ENCODE measurements at regions not wholly inside any gene's neighbourhood (a gene's known extent, or its start where the extent isn't known, plus 50 kb on each side); places are given as distances from the start of the nearest gene placed in this dataset.

- H3K9me3 ChIP-seq (ENCODE audit: control insufficient read depth, insufficient read depth, low read length) = no peaks in the 10 kb centered on the region
- WGBS (ENCODE audit: insufficient coverage, insufficient read length) = no CpG with 5 or more reads among the region's 4 CpGs
These were observed 356.3 kb downstream of the HAPSTR1 start for GRCh38 chr16:9447699-9448098.

GRCh38 chr16:9449597-9449996, 358.2 kb downstream of the HAPSTR1 start:
- Histone ChIP-seq H3K9me3 (ENCODE audit: control insufficient read depth, insufficient read depth, low read length) (no peaks in the 10 kb centered on the region), H3K4me1 (ENCODE audit: control insufficient read depth, insufficient read depth, low read length) (no peaks in the 10 kb centered on the region), H3K36me3 (ENCODE audit: control insufficient read depth, insufficient read depth, low read length) (no peaks in the 10 kb centered on the region), H3K27me3 (ENCODE audit: control insufficient read depth, insufficient read depth, low read length) (no peaks in the 10 kb centered on the region), H3K27ac (ENCODE audit: low read length) (no peak overlapping the region), H3K4me3 (ENCODE audit: low read length) (no peak overlapping the region)
- no CpG with 5 or more reads among the region's 3 CpGs for WGBS (ENCODE audit: insufficient coverage, insufficient read length)
- no peak for DNase-seq (ENCODE audit: low read depth, low spot score)

More at GRCh38 chr16:9447699-9448098, 356.3 kb downstream of the HAPSTR1 start:
- no peak for DNase-seq (ENCODE audit: low read depth, low spot score)
- no peak overlapping the region for H3K4me3 ChIP-seq (ENCODE audit: low read length)
- H3K27ac ChIP-seq (ENCODE audit: low read length) = no peak overlapping the region
- no peaks in the 10 kb centered on the region for H3K36me3 ChIP-seq (ENCODE audit: control insufficient read depth, insufficient read depth, low read length)
- H3K4me1 ChIP-seq (ENCODE audit: control insufficient read depth, insufficient read depth, low read length) = no peaks in the 10 kb centered on the region
- H3K27me3 ChIP-seq (ENCODE audit: control insufficient read depth, insufficient read depth, low read length) = no peaks in the 10 kb centered on the region

GRCh38 chr16:9457215-9457614, 365.8 kb downstream of the HAPSTR1 start:
- no peak for DNase-seq (ENCODE audit: low read depth, low spot score)
- no peaks in the 10 kb centered on the region for H3K9me3 ChIP-seq (ENCODE audit: control insufficient read depth, insufficient read depth, low read length)
- no peak overlapping the region for H3K4me3 ChIP-seq (ENCODE audit: low read length)
- H3K36me3 ChIP-seq (ENCODE audit: control insufficient read depth, insufficient read depth, low read length) = no peaks in the 10 kb centered on the region
- H3K27me3 ChIP-seq (ENCODE audit: control insufficient read depth, insufficient read depth, low read length) = no peaks in the 10 kb centered on the region; the same call in 1 of the 2 replicates
- no CpG with 5 or more reads among the region's 2 CpGs for WGBS (ENCODE audit: insufficient coverage, insufficient read length)
- H3K4me1 ChIP-seq (ENCODE audit: control insufficient read depth, insufficient read depth, low read length) = no peaks in the 10 kb centered on the region
- no peak overlapping the region for H3K27ac ChIP-seq (ENCODE audit: low read length)

GRCh38 chr16:9458816-9459215, 367.4 kb downstream of the HAPSTR1 start:
- no peak overlapping the region for H3K4me3 ChIP-seq (ENCODE audit: low read length)
- no peak for DNase-seq (ENCODE audit: low read depth, low spot score)
- H3K4me1 ChIP-seq (ENCODE audit: control insufficient read depth, insufficient read depth, low read length) = no peaks in the 10 kb centered on the region
- H3K36me3 ChIP-seq (ENCODE audit: control insufficient read depth, insufficient read depth, low read length) = no peaks in the 10 kb centered on the region
- H3K27me3 ChIP-seq (ENCODE audit: control insufficient read depth, insufficient read depth, low read length) = no peaks in the 10 kb centered on the region; the same call in 1 of the 2 replicates
- H3K9me3 ChIP-seq (ENCODE audit: control insufficient read depth, insufficient read depth, low read length) = no peaks in the 10 kb centered on the region
- H3K27ac ChIP-seq (ENCODE audit: low read length) = no peak overlapping the region
- no CpG with 5 or more reads among the region's 6 CpGs for WGBS (ENCODE audit: insufficient coverage, insufficient read length)

GRCh38 chr16:9462984-9463383, 371.5 kb downstream of the HAPSTR1 start:
- H3K4me3 ChIP-seq (ENCODE audit: low read length) = no peak overlapping the region
- WGBS (ENCODE audit: insufficient coverage, insufficient read length) = no CpG with 5 or more reads among the region's 7 CpGs
- H3K27ac ChIP-seq (ENCODE audit: low read length) = no peak overlapping the region
- no peaks in the 10 kb centered on the region for H3K4me1 ChIP-seq (ENCODE audit: control insufficient read depth, insufficient read depth, low read length)
- no peaks in the 10 kb centered on the region for H3K36me3 ChIP-seq (ENCODE audit: control insufficient read depth, insufficient read depth, low read length)
- H3K27me3 ChIP-seq (ENCODE audit: control insufficient read depth, insufficient read depth, low read length) = no peaks in the 10 kb centered on the region; the same call in 1 of the 2 replicates
- no peaks in the 10 kb centered on the region for H3K9me3 ChIP-seq (ENCODE audit: control insufficient read depth, insufficient read depth, low read length)
- DNase-seq (ENCODE audit: low read depth, low spot score) = no peak

- Histone ChIP-seq H3K27ac (ENCODE audit: low read length) (no peak overlapping the region), H3K4me1 (ENCODE audit: control insufficient read depth, insufficient read depth, low read length) (no peaks in the 10 kb centered on the region), H3K27me3 (ENCODE audit: control insufficient read depth, insufficient read depth, low read length) (no peaks in the 10 kb centered on the region), H3K9me3 (ENCODE audit: control insufficient read depth, insufficient read depth, low read length) (no peaks in the 10 kb centered on the region), H3K36me3 (ENCODE audit: control insufficient read depth, insufficient read depth, low read length) (no peaks in the 10 kb centered on the region), H3K4me3 (ENCODE audit: low read length) (no peak overlapping the region)
- WGBS (ENCODE audit: insufficient coverage, insufficient read length) = no CpG with 5 or more reads among the region's 3 CpGs
- no peak for DNase-seq (ENCODE audit: low read depth, low spot score)
These were observed 372.0 kb downstream of the HAPSTR1 start for GRCh38 chr16:9463461-9463860.

- DNase-seq (ENCODE audit: low read depth, low spot score) = no peak
- no peaks in the 10 kb centered on the region for H3K36me3 ChIP-seq (ENCODE audit: control insufficient read depth, insufficient read depth, low read length)
- H3K27ac ChIP-seq (ENCODE audit: low read length) = no peak overlapping the region
- no peaks in the 10 kb centered on the region for H3K4me1 ChIP-seq (ENCODE audit: control insufficient read depth, insufficient read depth, low read length)
- H3K9me3 ChIP-seq (ENCODE audit: control insufficient read depth, insufficient read depth, low read length) = no peaks in the 10 kb centered on the region
- no CpG with 5 or more reads among the region's 4 CpGs for WGBS (ENCODE audit: insufficient coverage, insufficient read length)
- H3K4me3 ChIP-seq (ENCODE audit: low read length) = no peak overlapping the region
- H3K27me3 ChIP-seq (ENCODE audit: control insufficient read depth, insufficient read depth, low read length) = no peaks in the 10 kb centered on the region
These were observed 373.7 kb downstream of the HAPSTR1 start for GRCh38 chr16:9465161-9465560.

GRCh38 chr16:9469512-9469911, 378.1 kb downstream of the HAPSTR1 start:
- no peak for DNase-seq (ENCODE audit: low read depth, low spot score)
- H3K9me3 ChIP-seq (ENCODE audit: control insufficient read depth, insufficient read depth, low read length) = no peaks in the 10 kb centered on the region
- no peak overlapping the region for H3K27ac ChIP-seq (ENCODE audit: low read length)
- no peaks in the 10 kb centered on the region for H3K27me3 ChIP-seq (ENCODE audit: control insufficient read depth, insufficient read depth, low read length)
- no peaks in the 10 kb centered on the region for H3K36me3 ChIP-seq (ENCODE audit: control insufficient read depth, insufficient read depth, low read length)
- no peak overlapping the region for H3K4me3 ChIP-seq (ENCODE audit: low read length)
- no peaks in the 10 kb centered on the region for H3K4me1 ChIP-seq (ENCODE audit: control insufficient read depth, insufficient read depth, low read length)

GRCh38 chr16:9476744-9477143, 385.3 kb downstream of the HAPSTR1 start:
- no CpG with 5 or more reads among the region's 3 CpGs for WGBS (ENCODE audit: insufficient coverage, insufficient read length)

GRCh38 chr16:9479008-9479407, 387.6 kb downstream of the HAPSTR1 start:
- H3K27ac ChIP-seq (ENCODE audit: low read length) = no peak overlapping the region
- H3K4me3 ChIP-seq (ENCODE audit: low read length) = no peak overlapping the region
- H3K4me1 ChIP-seq (ENCODE audit: control insufficient read depth, insufficient read depth, low read length) = no peaks in the 10 kb centered on the region
- no peaks in the 10 kb centered on the region for H3K9me3 ChIP-seq (ENCODE audit: control insufficient read depth, insufficient read depth, low read length)
- WGBS (ENCODE audit: insufficient coverage, insufficient read length) = no CpG with 5 or more reads among the region's 2 CpGs
- no peaks in the 10 kb centered on the region for H3K36me3 ChIP-seq (ENCODE audit: control insufficient read depth, insufficient read depth, low read length)
- DNase-seq (ENCODE audit: low read depth, low spot score) = no peak
- no peaks in the 10 kb centered on the region for H3K27me3 ChIP-seq (ENCODE audit: control insufficient read depth, insufficient read depth, low read length)

More at GRCh38 chr16:9476744-9477143, 385.3 kb downstream of the HAPSTR1 start:
- no peak for DNase-seq (ENCODE audit: low read depth, low spot score)
- Histone ChIP-seq H3K36me3 (ENCODE audit: control insufficient read depth, insufficient read depth, low read length) (no peaks in the 10 kb centered on the region), H3K27ac (ENCODE audit: low read length) (no peak overlapping the region), H3K4me1 (ENCODE audit: control insufficient read depth, insufficient read depth, low read length) (no peaks in the 10 kb centered on the region), H3K27me3 (ENCODE audit: control insufficient read depth, insufficient read depth, low read length) (no peaks in the 10 kb centered on the region), H3K4me3 (ENCODE audit: low read length) (no peak overlapping the region), H3K9me3 (ENCODE audit: control insufficient read depth, insufficient read depth, low read length) (no peaks in the 10 kb centered on the region)

- H3K36me3 ChIP-seq (ENCODE audit: control insufficient read depth, insufficient read depth, low read length) = no peaks in the 10 kb centered on the region
- H3K27me3 ChIP-seq (ENCODE audit: control insufficient read depth, insufficient read depth, low read length) = no peaks in the 10 kb centered on the region
- no peaks in the 10 kb centered on the region for H3K4me1 ChIP-seq (ENCODE audit: control insufficient read depth, insufficient read depth, low read length)
- H3K4me3 ChIP-seq (ENCODE audit: low read length) = no peak overlapping the region
- H3K9me3 ChIP-seq (ENCODE audit: control insufficient read depth, insufficient read depth, low read length) = no peaks in the 10 kb centered on the region
- DNase-seq (ENCODE audit: low read depth, low spot score) = no peak
- no peak overlapping the region for H3K27ac ChIP-seq (ENCODE audit: low read length)
- no CpG with 5 or more reads among the region's 3 CpGs for WGBS (ENCODE audit: insufficient coverage, insufficient read length)
These were observed 389.1 kb downstream of the HAPSTR1 start for GRCh38 chr16:9480503-9480902.
